ENCODE measurements at regions not wholly inside any gene's neighbourhood (a gene's known extent, or its start where the extent isn't known, plus 50 kb on each side); places are given as distances from the start of the nearest gene placed in this dataset.

DNA sequence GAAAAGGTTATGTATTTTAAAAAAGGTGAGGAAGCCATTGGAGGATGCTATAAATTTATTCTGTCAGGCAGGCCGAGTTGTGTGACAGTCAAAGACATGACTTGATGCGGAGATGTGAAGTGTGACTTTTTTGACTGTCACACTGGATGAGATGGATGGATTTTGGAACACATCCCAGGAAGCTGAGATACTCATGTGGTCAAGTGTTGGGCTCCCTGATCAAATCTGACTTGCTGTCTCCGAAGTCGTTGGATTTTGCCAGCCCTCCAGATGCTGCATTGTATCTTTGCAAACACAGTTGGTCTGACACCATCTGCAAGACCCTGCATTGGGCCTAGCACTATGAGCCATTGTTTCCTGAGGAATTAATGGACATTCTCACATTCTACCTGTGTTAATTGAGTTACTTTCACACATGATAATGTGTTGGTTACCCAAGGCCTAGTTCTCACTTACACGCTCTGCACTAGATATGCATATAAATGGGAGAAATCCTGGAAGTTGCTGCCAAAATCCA lies 204.0 kb upstream of the PRKD1 start:
- TF ChIP-seq EZH2 (IDR thresholded peaks at IDR 0.05; ENCODE audit: low read length, missing control alignments) = no peak
- TF ChIP-seq, protein P1, sequence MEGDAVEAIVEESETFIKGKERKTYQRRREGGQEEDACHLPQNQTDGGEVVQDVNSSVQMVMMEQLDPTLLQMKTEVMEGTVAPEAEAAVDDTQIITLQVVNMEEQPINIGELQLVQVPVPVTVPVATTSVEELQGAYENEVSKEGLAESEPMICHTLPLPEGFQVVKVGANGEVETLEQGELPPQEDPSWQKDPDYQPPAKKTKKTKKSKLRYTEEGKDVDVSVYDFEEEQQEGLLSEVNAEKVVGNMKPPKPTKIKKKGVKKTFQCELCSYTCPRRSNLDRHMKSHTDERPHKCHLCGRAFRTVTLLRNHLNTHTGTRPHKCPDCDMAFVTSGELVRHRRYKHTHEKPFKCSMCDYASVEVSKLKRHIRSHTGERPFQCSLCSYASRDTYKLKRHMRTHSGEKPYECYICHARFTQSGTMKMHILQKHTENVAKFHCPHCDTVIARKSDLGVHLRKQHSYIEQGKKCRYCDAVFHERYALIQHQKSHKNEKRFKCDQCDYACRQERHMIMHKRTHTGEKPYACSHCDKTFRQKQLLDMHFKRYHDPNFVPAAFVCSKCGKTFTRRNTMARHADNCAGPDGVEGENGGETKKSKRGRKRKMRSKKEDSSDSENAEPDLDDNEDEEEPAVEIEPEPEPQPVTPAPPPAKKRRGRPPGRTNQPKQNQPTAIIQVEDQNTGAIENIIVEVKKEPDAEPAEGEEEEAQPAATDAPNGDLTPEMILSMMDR (conservative IDR thresholded peaks at IDR 0.05 in 1 of 2, IDR thresholded peaks at IDR 0.05 in 1 of 2; ENCODE audit: low read depth in 1 of 2, low read length in 2 of 2) = no peak
